A673 (cell line): ENCODE measurements at regions not wholly inside any gene's neighbourhood (a gene's known extent, or its start where the extent isn't known, plus 50 kb on each side); places are given as distances from the start of the nearest gene placed in this dataset.

Experiments used
- EZH2 ChIP-seq: fragments of 200-600 bp; sonication (generic); IDR thresholded peaks from 2 replicates; pipeline ENCODE4 v1.6.1; 2017; ENCODE audit warnings: borderline replicate concordance, low read depth, mild to moderate bottlenecking, mixed read lengths, antibody characterized with exemption, low read length; ENCODE audit not compliant: poor library complexity, severe bottlenecking
- TF ChIP-seq, protein P1 (sequence below): fragments of 300-800, 200-600 bp; sonication (generic); conservative IDR thresholded peaks from 2 replicates; pipeline ENCODE4 v1.5.1; 2017; ENCODE audit warnings: low read depth, mild to moderate bottlenecking, antibody characterized with exemption, low read length, moderate library complexity, mixed read lengths

DNA sequence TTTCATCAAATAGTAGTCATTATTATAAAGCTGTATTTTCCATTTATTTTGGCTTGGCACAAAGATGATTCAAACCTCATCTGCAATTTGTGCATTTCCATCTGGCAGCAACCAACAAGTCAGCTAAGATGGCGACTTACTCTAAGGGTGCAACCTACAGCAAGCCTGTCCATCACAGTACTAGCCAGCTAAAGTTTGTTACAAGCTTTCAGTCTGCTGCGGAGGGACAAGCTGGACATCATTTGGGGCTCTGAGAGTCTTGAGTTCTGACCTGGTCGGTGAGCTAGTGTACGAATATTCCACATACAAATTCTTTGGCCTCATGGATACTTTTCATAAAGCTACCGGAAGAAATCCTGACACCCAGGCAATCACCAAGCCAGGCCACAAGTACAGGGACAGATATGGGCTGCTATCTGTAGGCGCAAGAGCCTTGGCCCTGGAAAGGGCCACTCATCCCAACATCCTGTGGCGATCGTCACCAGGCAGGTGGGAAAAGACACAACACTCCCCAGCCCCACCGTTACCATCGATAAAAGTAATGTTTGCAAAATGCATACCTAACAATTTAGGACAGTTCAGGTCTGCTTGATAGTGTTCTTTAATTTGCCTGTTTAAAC is 307.6 kb downstream of the SKIDA1 start:
- TF ChIP-seq, protein P1, sequence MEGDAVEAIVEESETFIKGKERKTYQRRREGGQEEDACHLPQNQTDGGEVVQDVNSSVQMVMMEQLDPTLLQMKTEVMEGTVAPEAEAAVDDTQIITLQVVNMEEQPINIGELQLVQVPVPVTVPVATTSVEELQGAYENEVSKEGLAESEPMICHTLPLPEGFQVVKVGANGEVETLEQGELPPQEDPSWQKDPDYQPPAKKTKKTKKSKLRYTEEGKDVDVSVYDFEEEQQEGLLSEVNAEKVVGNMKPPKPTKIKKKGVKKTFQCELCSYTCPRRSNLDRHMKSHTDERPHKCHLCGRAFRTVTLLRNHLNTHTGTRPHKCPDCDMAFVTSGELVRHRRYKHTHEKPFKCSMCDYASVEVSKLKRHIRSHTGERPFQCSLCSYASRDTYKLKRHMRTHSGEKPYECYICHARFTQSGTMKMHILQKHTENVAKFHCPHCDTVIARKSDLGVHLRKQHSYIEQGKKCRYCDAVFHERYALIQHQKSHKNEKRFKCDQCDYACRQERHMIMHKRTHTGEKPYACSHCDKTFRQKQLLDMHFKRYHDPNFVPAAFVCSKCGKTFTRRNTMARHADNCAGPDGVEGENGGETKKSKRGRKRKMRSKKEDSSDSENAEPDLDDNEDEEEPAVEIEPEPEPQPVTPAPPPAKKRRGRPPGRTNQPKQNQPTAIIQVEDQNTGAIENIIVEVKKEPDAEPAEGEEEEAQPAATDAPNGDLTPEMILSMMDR: no peak
- TF ChIP-seq EZH2: no peak
